SU-DHL-6 (cell line): ENCODE measurements at regions not wholly inside any gene's neighbourhood (a gene's known extent, or its start where the extent isn't known, plus 50 kb on each side); places are given as distances from the start of the nearest gene placed in this dataset.

ENCODE experiments used
- H2AFZ ChIP-seq: fragments of 200-600 bp; sonication (generic); 2 replicates; pipeline ENCODE4 v1.6.1; 2014; ENCODE audit warnings: low read depth, mild to moderate bottlenecking, moderate library complexity, mixed read lengths, antibody characterized with exemption, low read length; ENCODE audit not compliant: severe bottlenecking
- H3F3A ChIP-seq: fragments of 200-600 bp; shearing (Covaris generic); 2 replicates; pipeline ENCODE4 v1.6.0; 2016; ENCODE audit warnings: antibody characterized with exemption, mild to moderate bottlenecking; ENCODE audit not compliant: insufficient read depth
- H3K27ac ChIP-seq: fragments of 200-600 bp; sonication (generic); 2 replicates; pipeline ENCODE4 v1.5.1; 2016; ENCODE audit warnings: low read depth, mild to moderate bottlenecking, low read length, moderate library complexity, mixed read lengths
- H3K27me3 ChIP-seq: fragments of 200-600 bp; sonication (generic), shearing (Covaris generic); 2 replicates; pipeline ENCODE4 v1.6.0; 2014; ENCODE audit warnings: mild to moderate bottlenecking, low read length
- H3K36me3 ChIP-seq: fragments of 200-600 bp; sonication (generic); 2 replicates; pipeline ENCODE4 v1.6.1; 2014; ENCODE audit warnings: mild to moderate bottlenecking, low read length, mixed read lengths
- H3K4me2 ChIP-seq: fragments of 300-600, 200-600 bp; shearing (Covaris generic), sonication (generic); 2 replicates; pipeline ENCODE4 v1.6.0; 2014; ENCODE audit warnings: low read length, low read depth, mild to moderate bottlenecking; ENCODE audit not compliant: poor library complexity, severe bottlenecking
- H3K4me3 ChIP-seq: fragments of 200-600 bp; sonication (generic); 2 replicates; pipeline ENCODE4 v1.5.1; 2014; ENCODE audit warnings: antibody characterized with exemption, low read length, mild to moderate bottlenecking, mixed read lengths; ENCODE audit not compliant: insufficient read depth, poor library complexity, severe bottlenecking
- H3K79me2 ChIP-seq: fragments of 200-600 bp; sonication (generic); 2 replicates; pipeline ENCODE4 v1.6.1; 2014; ENCODE audit warnings: mild to moderate bottlenecking, low read length, moderate library complexity; ENCODE audit not compliant: insufficient read depth
- H3K9ac ChIP-seq: fragments of 200-600 bp; sonication (generic); 2 replicates; pipeline ENCODE4 v1.7.0; 2014; ENCODE audit warnings: mild to moderate bottlenecking, low read length
- H3K9me2 ChIP-seq: fragments of 200-600 bp; sonication (generic); replicated peaks from 2 replicates; pipeline ENCODE4 v1.6.1; 2014; ENCODE audit warnings: low read length; ENCODE audit not compliant: insufficient read depth
- H3K9me3 ChIP-seq: fragments of 200-600 bp; sonication (generic); 2 replicates; pipeline ENCODE4 v1.6.1; 2014; ENCODE audit warnings: low read length, mixed read lengths; ENCODE audit not compliant: insufficient read depth
- H4K20me1 ChIP-seq: fragments of 200-600 bp; sonication (generic); 2 replicates; pipeline ENCODE4 v1.6.1; 2014; ENCODE audit warnings: low read depth, mild to moderate bottlenecking, antibody characterized with exemption, low read length, moderate library complexity, mixed read lengths
- EZH2phosphoT487 ChIP-seq: fragments of 200-600 bp; sonication (generic), shearing (Covaris generic); conservative IDR thresholded peaks from 2 replicates; pipeline ENCODE4 v1.6.1; 2018; ENCODE audit warnings: mild to moderate bottlenecking, antibody characterized with exemption, low read length, moderate library complexity, mixed read lengths
- TF ChIP-seq, protein P1 (sequence below): fragments of 200-600 bp; sonication (generic); IDR thresholded peaks from one replicate; pipeline ENCODE4 v1.5.1; 2017; ENCODE audit warnings: antibody characterized with exemption, mild to moderate bottlenecking, low read length, moderate library complexity; ENCODE audit not compliant: insufficient read depth, poor library complexity, severe bottlenecking

DNA sequence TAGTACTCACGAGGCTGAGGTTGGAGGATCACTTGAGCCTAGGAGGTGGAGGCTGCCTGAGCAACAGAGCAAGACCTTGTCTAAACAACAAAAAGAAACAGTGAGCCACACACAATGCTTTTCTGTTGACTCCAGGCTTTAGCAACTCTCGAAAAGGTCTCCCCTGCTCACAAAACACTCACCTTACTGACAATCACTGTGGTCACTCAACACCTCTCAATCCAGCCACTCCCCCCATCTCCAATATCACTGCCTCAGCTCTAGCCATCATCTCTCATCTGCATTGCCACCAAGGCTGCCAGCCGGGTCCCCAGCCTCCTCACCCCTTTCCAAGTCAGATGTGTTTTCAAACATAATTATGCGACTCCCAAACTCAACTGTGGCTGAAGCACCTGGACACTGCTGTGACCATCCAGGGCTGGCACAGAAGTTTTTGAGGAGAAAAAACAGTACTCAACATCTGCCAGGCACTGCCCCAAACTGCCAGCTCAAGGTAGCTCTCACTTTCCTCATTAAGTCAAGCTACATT is 218.0 kb upstream of the ARID1B start:
- Histone ChIP-seq H3K79me2 (no peaks in the 10 kb centered on the region), H3K9me3 (no peaks in the 10 kb centered on the region), H3K4me2 (no peak overlapping the region), H3K36me3 (no peaks in the 10 kb centered on the region), H3F3A (peaks cover 6% of the 10 kb centered on the region; the same call in 1 of the 2 replicates), H4K20me1 (no peaks in the 10 kb centered on the region), H3K9me2 (no peaks in the 10 kb centered on the region), H3K27me3 (no peaks in the 10 kb centered on the region), H3K27ac (no peak overlapping the region), H2AFZ (no peak overlapping the region), H3K4me3 (no peak overlapping the region), H3K9ac (no peak overlapping the region)
- TF ChIP-seq, protein P1, sequence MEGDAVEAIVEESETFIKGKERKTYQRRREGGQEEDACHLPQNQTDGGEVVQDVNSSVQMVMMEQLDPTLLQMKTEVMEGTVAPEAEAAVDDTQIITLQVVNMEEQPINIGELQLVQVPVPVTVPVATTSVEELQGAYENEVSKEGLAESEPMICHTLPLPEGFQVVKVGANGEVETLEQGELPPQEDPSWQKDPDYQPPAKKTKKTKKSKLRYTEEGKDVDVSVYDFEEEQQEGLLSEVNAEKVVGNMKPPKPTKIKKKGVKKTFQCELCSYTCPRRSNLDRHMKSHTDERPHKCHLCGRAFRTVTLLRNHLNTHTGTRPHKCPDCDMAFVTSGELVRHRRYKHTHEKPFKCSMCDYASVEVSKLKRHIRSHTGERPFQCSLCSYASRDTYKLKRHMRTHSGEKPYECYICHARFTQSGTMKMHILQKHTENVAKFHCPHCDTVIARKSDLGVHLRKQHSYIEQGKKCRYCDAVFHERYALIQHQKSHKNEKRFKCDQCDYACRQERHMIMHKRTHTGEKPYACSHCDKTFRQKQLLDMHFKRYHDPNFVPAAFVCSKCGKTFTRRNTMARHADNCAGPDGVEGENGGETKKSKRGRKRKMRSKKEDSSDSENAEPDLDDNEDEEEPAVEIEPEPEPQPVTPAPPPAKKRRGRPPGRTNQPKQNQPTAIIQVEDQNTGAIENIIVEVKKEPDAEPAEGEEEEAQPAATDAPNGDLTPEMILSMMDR: no peak
- TF ChIP-seq EZH2phosphoT487: no peak

DNA sequence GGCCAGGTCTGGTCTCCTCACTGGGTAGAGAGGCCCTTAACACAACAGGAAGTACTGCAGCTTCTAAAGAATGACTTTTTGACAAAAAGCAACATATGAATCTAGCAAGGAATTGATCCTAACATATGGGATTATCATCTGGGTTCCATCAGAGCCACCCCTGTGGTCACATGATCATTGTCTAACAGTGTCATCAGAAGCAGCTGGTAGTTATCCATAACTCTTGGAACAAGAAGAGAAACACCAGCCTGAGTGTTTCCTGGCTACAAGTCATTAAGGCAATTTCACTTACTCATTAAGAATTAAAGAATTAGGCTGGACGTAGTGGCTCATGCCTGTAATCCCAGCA is 219.3 kb upstream of the ARID1B start:
- Histone ChIP-seq H3K27ac (no peak overlapping the region), H3K9me3 (no peaks in the 10 kb centered on the region), H3K36me3 (no peaks in the 10 kb centered on the region), H2AFZ (no peak overlapping the region), H3K9ac (no peak overlapping the region), H3F3A (no peaks in the 10 kb centered on the region), H4K20me1 (no peaks in the 10 kb centered on the region), H3K4me2 (no peak overlapping the region), H3K79me2 (no peaks in the 10 kb centered on the region), H3K4me3 (no peak overlapping the region), H3K27me3 (no peaks in the 10 kb centered on the region), H3K9me2 (no peaks in the 10 kb centered on the region)
- TF ChIP-seq EZH2phosphoT487: no peak
- TF ChIP-seq, protein P1: no peak

DNA sequence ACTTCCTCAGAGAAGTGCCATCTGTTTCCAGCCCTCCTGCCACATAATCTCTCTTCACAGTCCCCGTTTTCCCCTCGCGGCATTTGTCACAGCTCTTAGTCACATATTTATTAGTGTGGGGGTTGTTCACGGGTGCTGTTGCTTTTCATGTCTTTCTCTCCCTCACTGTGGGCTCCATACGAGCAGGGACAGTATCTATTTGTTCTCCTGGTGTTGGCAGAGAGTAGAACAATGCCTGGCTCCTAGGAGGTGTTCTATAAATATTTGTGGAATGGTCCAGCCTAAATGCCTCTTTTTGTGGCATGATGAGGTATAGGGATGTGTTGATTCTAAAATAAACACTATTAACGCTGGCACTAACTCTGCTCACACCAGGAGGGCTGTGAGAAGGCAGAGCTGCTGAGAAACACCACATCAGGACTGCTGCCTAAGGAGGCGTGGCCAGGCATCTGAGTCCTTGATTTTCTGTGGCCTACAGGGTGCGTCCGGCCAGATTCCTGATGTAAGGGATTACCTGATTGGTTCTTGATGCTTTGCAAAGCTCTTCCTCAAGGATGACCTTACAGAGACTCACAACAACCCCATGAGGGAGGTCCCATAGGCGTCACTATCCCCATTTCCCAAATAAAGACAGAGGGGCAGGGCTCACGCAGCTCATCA is 219.8 kb upstream of the ARID1B start:
- no peaks in the 10 kb centered on the region for H3K36me3 ChIP-seq
- H3K9me3 ChIP-seq: no peaks in the 10 kb centered on the region
- no peaks in the 10 kb centered on the region for H3F3A ChIP-seq
- no peak overlapping the region for H3K4me2 ChIP-seq
- no peak overlapping the region for H2AFZ ChIP-seq
- H3K79me2 ChIP-seq: no peaks in the 10 kb centered on the region
- no peaks in the 10 kb centered on the region for H3K9me2 ChIP-seq
- H3K27me3 ChIP-seq: no peaks in the 10 kb centered on the region
- no peaks in the 10 kb centered on the region for H4K20me1 ChIP-seq
- TF ChIP-seq, protein P1: no peak
- no peak for TF ChIP-seq EZH2phosphoT487
- no peak overlapping the region for H3K27ac ChIP-seq
- H3K4me3 ChIP-seq: no peak overlapping the region
- H3K9ac ChIP-seq: no peak overlapping the region
